DMS53 treated with DMSO at 0.1 percent for 48 hours (cell line): ENCODE measurements at regions not wholly inside any gene's neighbourhood (a gene's known extent, or its start where the extent isn't known, plus 50 kb on each side); places are given as distances from the start of the nearest gene placed in this dataset.
"Not testable (repeated sequence)": the region's sequence is repeated elsewhere in the genome, so short reads cannot be mapped to it uniquely, and the experiment has no call there.

Experiments
- DNase-seq: peaks from one replicate; lab custom pipeline; 2025; ENCODE audit not compliant: unreplicated experiment; lab: John Stamatoyannopoulos, UW

GRCh38 chr9:108056805-108057386, 567.3 kb upstream of the KLF4 start:
- no peak for DNase-seq

DNA sequence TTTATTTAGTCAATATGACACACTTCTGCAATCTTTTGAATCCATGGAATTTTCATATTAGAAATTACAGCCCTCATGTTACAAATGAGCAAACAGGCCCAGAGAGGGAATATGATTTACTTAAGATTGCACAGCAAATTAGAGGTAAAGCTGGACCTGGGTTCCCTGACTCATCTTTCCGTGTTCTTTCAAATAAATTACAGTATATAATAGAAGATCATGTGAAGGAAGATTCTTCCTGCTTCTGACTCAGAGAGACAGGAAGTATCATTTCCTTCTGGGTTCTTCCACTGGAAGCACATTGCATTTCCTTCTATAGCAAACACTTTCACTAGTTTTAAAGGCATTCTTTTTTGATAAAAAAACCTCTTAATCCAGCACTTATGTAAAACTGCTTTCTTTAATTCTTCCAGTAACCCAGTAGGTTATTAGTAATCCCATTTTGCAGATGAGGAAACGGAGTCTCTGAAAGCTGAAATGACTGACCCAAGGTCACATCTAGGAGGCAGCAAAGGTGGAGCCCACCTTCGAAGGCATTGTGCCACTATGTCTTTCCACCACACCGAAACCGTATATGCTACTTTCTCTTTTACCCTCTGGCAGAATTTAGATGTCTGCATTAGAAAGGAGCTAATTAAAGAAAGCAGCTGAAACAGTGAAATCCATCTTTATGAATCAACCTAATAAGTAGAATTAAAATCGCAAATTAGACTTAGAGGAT, 566.7 kb upstream of the KLF4 start:
- no peak for DNase-seq

- no peak for DNase-seq
Measured at GRCh38 chr9:108054131-108054630, 564.6 kb upstream of the KLF4 start.

GRCh38 chr9:108053555-108054061, 564.0 kb upstream of the KLF4 start:
- DNase-seq = no peak

- no peak for DNase-seq
Measured at GRCh38 chr9:108052431-108053080, 563.0 kb upstream of the KLF4 start.

- no peak for DNase-seq
Measured at GRCh38 chr9:108050894-108051293, 561.3 kb upstream of the KLF4 start.

DNA sequence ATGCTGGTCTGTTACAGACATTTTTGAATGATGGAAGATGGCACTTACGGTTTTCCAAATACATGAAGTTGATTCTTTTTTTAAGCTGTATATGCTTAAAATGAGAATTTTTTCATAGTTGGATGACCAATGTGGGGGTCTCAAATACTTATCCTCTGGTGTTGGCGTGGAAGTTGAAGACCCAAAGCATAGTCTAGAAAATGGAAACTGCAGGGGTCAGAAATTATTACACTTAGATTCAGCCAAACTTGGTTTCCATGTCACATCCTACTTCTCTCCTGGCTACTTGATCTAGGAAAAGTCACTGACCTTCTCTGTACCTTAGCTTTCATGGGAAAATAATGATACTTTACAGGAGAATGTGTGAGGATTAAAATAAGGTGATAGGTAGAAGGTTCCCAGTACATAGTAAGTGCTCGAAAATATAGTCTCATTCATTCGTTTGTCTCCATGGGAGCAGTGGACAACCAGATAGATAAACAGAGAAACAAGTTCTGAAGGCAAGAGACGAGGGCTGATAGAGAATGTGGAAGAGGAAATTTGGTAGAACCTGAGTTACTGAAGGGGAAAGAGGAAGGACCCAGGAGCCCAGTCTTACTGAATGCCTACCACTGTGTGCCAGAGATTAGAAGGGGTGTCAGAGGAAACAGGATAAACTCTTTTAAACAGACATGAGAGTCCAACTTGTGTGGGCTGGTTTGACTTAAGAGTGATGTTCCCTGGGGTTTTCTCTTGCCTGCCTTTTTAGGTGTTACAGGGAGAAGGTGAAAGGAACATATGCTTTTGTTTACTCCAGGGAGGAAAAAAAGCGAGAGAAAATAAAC, 560.3 kb upstream of the KLF4 start:
- DNase-seq = no peak

DNA sequence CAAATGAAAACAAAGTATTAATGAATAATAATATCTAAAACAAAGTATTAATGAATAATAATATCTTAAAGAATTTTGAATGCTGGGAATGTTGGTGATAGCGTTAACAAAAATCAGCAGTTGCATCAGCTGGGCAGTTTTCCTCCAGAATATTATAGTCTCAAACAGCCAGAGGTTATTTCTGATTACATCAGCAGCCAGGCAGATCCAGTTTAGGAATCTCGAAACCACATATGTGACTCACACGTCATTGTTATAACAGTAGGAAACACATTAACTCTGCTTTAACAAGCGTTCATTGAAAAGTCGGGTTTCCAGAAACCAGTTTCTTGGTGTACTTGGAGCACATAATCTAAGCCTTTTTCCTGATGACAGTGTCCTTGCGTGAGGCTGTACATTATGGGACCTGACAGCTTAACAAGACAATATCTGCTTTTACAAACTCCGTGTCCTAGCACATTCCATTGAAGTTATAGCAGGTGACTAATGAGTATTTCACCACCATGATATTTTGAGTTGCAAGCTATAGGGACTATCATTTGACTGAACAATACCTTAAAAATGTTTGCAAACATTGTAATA, 559.5 kb upstream of the KLF4 start:
- no peak for DNase-seq

DNA sequence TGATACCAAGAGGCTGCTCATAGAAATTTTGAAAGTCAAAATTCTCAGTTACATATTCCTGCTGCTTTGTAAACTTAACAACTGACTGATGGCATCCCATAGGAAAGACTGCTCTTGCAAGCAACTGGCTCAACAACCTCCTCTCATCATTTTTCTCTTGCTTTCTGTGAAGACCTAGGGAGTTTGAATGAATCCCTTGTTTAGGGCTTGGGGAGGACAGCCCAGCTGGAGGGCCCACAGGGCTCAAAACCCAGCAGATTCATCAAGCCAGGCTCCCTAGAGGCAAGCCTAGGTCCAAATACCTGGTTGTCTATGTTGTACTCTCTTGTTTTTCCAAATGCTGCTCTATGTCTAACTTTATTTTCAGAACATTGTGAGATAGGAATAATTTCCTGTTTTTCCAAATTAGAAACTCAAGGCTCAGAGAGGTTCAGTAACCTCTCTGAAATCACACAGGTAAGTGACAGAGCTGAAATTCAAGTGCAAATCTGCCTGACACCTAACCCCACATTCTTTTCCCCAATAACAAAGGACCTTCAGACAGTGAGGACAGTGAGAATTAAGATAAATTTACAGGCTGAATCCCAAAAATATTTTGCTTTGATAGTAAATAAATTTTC, 558.9 kb upstream of the KLF4 start:
- no peak for DNase-seq

GRCh38 chr9:108047777-108048176, 558.2 kb upstream of the KLF4 start:
- not testable (repeated sequence) for DNase-seq

GRCh38 chr9:108047264-108047663, 557.7 kb upstream of the KLF4 start:
- no peak for DNase-seq

DNA sequence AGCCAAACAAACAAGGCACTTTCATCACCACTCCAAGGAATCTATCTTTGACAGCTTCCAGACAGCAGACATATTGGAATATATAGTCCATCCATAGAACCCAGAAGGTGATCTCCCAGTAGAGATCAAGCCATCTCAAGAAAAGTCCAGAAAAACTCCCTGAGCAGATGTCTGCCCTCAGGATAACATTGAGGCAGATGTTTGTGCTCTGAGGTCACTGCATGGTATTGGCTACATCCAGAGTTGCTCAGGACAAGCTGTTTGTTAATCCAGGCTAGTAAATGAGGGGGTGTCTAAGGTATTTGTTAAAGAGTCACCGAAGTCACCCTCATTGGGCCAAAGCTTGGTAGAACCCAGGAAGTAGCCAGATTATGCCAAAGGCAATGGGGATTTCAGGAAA, 556.3 kb upstream of the KLF4 start:
- no peak for DNase-seq

GRCh38 chr9:108043585-108043984, 554.0 kb upstream of the KLF4 start:
- DNase-seq = no peak

GRCh38 chr9:108041551-108041950, 552.0 kb upstream of the KLF4 start:
- DNase-seq = no peak

- no peak for DNase-seq
Measured at GRCh38 chr9:108040783-108041182, 551.2 kb upstream of the KLF4 start.

DNA sequence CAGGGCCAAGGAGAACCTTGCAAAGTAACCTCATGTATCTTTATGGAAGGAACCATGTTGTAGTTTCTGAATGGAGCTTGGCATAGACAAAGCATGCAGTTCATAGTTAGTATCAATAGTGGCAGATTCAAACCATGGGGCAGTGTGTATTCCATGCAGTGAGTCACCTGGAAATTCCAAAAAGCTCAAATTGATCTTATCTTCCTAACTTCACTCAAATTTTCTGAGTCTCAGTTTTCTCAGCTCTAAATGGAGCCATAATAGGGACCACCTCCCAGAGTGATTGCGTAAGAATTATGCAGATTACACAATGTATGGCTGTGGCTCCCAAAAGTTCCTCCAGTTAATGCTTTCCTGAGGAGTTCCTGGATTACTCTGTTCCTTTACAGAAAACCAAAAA, 549.9 kb upstream of the KLF4 start:
- peak; percentile 26 for DNase-seq

DNA sequence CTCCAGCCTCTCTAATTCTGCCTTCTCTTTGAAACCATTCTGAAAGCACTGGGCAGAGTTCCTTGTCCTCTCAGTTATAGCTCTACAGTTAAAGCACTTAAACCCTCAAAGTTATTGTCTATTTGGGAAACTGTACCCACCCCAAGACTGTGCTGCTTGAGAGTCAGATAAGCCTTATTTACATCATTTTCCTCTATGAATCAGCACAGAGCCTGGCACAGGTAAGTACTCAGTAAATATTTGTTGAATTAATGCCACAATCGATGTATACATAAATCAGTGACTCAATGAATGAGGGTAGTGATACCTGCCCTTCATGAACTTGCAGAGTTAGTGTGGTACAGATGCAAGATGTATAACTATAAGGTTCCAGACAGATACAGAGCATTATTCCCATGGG, 549.4 kb upstream of the KLF4 start:
- no peak for DNase-seq

DNA sequence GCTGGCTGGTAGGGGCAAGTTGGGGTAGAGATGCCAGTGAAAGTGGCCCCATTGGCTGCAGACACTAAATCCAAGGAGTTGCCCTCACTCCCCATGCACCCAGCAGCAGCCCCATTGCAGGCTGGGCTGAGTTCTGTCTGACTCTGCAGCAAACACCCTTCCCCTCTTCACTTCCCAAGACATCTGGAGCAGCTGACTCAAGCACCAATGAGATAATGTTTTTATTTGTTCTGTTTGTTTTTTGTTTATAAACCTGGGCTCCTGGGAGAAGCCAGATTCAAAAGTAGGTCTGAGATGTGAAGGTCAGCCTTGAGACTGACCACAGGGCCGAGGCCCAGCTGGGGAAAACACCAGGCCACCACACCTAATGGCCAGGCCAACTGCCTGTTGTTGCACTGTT, 545.9 kb upstream of the KLF4 start:
- no peak for DNase-seq

DNA sequence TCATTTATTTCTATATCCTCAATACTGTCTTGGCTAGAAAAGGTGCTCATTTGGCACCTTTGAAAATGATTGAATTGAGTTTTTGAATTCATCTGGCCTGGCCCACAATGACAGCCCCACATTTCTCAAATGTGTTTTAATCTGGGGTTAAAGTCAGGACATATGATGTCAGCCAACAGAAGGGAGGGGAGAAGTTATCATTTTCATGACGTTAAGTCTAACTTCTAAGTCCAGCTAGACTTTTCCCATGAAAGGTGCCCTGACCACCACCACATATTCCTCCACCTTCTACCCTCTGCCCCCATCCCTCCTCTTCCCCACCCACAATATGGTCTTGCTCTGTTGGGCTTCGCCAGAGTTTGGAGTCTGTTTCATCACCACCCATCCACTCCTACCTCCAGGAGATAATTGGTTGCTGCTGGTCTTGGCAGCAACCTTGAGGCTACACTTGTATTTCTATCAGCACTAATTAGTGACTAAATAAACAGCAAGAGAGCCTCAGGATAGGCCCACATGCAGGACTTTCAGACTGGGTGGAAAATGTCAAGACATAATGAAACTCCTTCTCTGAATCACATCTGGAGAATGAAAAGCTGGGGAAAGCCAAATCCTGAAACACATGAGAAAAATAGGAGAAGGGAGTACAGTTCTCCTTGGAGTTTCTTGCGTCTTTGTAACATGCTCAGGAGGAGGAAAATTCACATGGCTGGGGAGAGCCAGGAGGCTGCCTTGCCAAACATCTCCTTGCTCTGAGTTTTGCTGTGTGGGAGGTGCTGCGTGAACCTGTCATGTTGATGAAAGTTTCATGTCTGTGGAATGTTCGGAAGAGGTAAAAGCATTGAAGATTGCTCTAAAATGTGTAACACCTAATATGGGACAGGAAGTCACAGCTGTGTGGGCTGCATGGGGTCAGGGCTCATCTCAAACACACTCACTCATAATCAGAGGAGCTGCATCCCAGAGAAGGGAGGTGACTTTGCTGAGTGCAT, 544.7 kb upstream of the KLF4 start:
- no peak for DNase-seq
